Activated CD8-positive, alpha-beta T cell treated with anti-CD3 and anti-CD28 coated beads, Interleukin-2, amount 10 ng/mL, durations not matched to agents 7 days and 5 days (primary cell): ENCODE measurements at regions not wholly inside any gene's neighbourhood (a gene's known extent, or its start where the extent isn't known, plus 50 kb on each side); places are given as distances from the start of the nearest gene placed in this dataset.

Experiments
- ATAC-seq: fragments of 150-1000 bp; cut with Tn5 transposase; one replicate; pipeline ENCODE4 v1.10.0; 2021; ENCODE audit warnings: moderate library complexity
- CTCF ChIA-PET: fragments of 350-600 bp; sonication (Branson Sonifier 250); formaldehyde crosslinking; loops from one replicate; lab custom pipeline; 2021; ENCODE audit warnings: antibody characterized with exemption; lab: Charles Lee
- POLR2A ChIA-PET: fragments of 350-600 bp; sonication (Branson Sonifier 250); formaldehyde crosslinking; loops from one replicate; lab custom pipeline; 2021; ENCODE audit warnings: antibody characterized with exemption; lab: Charles Lee
- DNase-seq: peaks from one replicate; pipeline ENCODE4 v3.0.0-alpha.2; 2020
- H3K27ac Mint-ChIP-seq: one replicate; pipeline ENCODE4 v1.8.0; 2021; ENCODE audit warnings: mild to moderate bottlenecking, mixed read lengths
- H3K27me3 Mint-ChIP-seq: one replicate; pipeline ENCODE4 v1.8.0; 2021; ENCODE audit warnings: low read depth, mixed read lengths
- H3K36me3 Mint-ChIP-seq: one replicate; pipeline ENCODE4 v1.8.0; 2021; ENCODE audit warnings: low read depth, mixed read lengths
- H3K4me1 Mint-ChIP-seq: one replicate; pipeline ENCODE4 v1.8.0; 2021; ENCODE audit warnings: low read depth, mixed read lengths
- H3K4me3 Mint-ChIP-seq: one replicate; pipeline ENCODE4 v1.8.0; 2021; ENCODE audit warnings: mild to moderate bottlenecking, mixed read lengths
- H3K9me3 Mint-ChIP-seq: one replicate; pipeline ENCODE4 v1.8.0; 2022; ENCODE audit warnings: mixed read lengths; ENCODE audit not compliant: insufficient read depth

DNA sequence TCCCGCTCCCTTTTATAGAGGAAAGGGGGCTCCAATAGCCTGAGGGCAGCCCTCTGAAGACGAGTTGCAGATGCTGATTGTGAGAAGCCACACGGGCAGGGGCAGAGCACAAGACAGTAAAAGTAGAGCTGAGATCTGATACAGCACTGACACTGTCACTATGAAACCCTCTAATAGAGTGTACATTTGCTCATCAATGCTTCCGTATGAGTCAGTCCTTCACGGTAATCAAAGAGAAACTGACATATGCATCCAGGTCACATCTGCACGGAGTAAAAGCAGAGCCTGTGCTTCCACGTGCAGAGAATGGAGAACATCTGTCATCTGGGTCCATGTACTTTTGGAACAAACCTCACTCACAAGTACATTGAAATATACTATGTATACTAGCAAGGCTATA, 60.6 kb upstream of the TMEM215 start:
- Mint-ChIP-seq H3K9me3 (no peaks in the 10 kb centered on the region), H3K36me3 (no peaks in the 10 kb centered on the region), H3K4me1 (no peaks in the 10 kb centered on the region), H3K27me3 (no peaks in the 10 kb centered on the region), H3K4me3 (no peak overlapping the region), H3K27ac (no peak overlapping the region)
- POLR2A ChIA-PET = no interaction called here
- no peak for ATAC-seq
- CTCF ChIA-PET = no interaction called here
- DNase-seq = no peak

DNA sequence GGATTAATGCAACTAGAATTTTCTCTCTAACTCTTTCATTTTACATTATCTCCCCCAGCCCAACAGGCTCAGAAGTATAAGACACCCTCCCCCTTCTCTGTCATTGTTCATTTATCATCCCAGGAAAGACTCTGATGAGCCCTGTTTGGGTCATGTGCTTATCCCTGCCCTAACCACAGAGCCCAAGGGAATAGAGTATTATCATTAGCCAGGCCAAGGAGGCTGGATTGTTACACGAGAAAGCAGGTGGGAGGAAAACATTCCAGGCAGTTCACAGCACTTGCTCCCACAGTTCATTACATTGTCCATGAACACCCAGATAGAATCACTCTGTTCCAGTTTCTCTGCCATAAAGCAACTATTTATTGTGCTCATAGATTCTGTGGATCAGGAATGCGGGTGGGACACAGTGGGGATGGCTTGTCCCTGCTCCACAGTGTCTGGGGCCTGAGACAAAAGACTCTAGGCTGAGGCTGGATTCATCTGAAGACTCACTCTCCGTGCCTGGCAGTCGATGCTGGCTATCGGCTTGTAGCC, 59.5 kb upstream of the TMEM215 start:
- H3K27ac Mint-ChIP-seq = no peak overlapping the region
- no peaks in the 10 kb centered on the region for H3K36me3 Mint-ChIP-seq
- ChIA-PET POLR2A (no interaction called here), CTCF (no interaction called here)
- H3K4me1 Mint-ChIP-seq = no peaks in the 10 kb centered on the region
- H3K27me3 Mint-ChIP-seq = no peaks in the 10 kb centered on the region
- DNase-seq (no peak), ATAC-seq (no peak)
- H3K4me3 Mint-ChIP-seq = no peak overlapping the region
- H3K9me3 Mint-ChIP-seq = peaks cover 6% of the 10 kb centered on the region

DNA sequence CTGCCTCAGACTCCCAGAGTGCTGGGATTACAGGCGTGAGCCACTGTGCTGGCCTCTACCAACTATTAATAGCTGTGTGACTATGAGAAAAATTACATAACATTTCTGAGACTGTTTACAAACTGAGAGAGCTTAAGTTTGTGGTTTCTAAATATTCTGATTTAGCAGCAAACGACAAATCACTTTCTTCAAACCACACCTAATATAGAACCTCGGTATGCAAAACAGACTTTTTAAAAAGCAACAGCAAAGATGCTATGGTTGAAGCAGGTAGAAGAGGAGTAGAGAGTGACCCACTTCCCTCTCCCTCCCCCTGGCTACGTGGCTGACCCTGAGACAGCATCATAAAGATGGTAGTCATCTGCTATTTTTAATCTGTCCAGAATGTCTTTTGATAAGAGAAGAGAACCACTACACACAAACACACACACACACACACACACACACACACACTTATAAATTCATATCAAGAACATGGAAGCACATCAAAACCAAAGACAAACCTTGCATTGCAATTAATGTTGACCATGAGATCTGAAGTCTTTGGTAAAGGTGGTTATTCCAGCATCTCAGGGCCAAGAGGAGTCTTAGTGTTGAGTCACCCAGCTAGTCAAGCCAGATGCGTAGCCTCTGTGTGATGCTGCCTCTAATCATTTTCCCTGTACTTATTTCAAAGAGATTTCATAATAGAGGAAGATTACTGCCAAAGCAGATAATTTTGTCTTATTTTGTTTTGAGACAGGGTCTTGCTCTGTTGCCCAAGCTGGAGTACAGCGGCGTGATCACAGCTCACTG, 58.1 kb upstream of the TMEM215 start:
- DNase-seq (no peak), ATAC-seq (no peak)
- Mint-ChIP-seq H3K9me3 (peaks cover 6% of the 10 kb centered on the region), H3K4me1 (no peaks in the 10 kb centered on the region), H3K36me3 (no peaks in the 10 kb centered on the region), H3K27ac (no peak overlapping the region), H3K27me3 (no peaks in the 10 kb centered on the region), H3K4me3 (no peak overlapping the region)
- POLR2A ChIA-PET = interaction anchor here (1.1 kb wide), 1 partner anchor 86 kb away, joined by 3 read pairs; no protein-coding TSS in a partner anchor
- CTCF ChIA-PET = no interaction called here

DNA sequence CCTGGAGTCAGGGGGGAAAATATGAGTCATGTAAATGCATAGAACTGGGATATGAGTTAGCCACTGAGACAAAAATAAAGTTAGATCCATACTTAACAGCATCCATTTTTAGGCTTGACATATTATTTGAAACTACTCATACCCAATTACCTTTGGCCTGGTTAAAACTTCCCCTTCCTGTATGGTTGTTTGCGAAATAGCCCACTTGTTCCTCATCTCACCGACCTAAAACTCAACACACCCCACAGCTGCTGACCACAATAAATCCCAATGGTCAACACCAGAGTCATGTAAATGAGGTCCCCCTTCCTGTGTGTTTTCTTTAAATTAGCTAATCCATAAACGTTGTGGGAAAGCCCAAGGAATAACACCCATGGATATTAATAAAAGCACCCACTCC, 55.2 kb upstream of the TMEM215 start:
- CTCF ChIA-PET = no interaction called here
- peaks cover 6% of the 10 kb centered on the region for H3K9me3 Mint-ChIP-seq
- H3K27me3 Mint-ChIP-seq = no peaks in the 10 kb centered on the region
- no peak for ATAC-seq
- H3K27ac Mint-ChIP-seq = no peak overlapping the region
- no peak overlapping the region for H3K4me3 Mint-ChIP-seq
- DNase-seq = no peak
- POLR2A ChIA-PET = no interaction called here
- no peaks in the 10 kb centered on the region for H3K36me3 Mint-ChIP-seq
- no peaks in the 10 kb centered on the region for H3K4me1 Mint-ChIP-seq
